Activated CD4-positive, alpha-beta T cell treated with anti-CD3 and anti-CD28 coated beads, Interleukin-2, amount 10 ng/mL, durations not matched to agents 7 days and 5 days (primary cell): ENCODE measurements at regions not wholly inside any gene's neighbourhood (a gene's known extent, or its start where the extent isn't known, plus 50 kb on each side); places are given as distances from the start of the nearest gene placed in this dataset.
"Not testable (repeated sequence)": the region's sequence is repeated elsewhere in the genome, so short reads cannot be mapped to it uniquely, and the experiment has no call there.

Source experiments
- CTCF ChIA-PET: fragments of 350-600 bp; sonication (Branson Sonifier 250); formaldehyde crosslinking; loops from one replicate; lab custom pipeline; 2021; ENCODE audit warnings: antibody characterized with exemption; lab: Charles Lee
- POLR2A ChIA-PET: fragments of 350-600 bp; sonication (Branson Sonifier 250); formaldehyde crosslinking; loops from one replicate; lab custom pipeline; 2021; ENCODE audit warnings: antibody characterized with exemption; lab: Charles Lee
- DNase-seq: peaks from one replicate; pipeline ENCODE4 v3.0.0-alpha.2; 2020
- H3K27ac Mint-ChIP-seq: one replicate; pipeline ENCODE4 v1.8.0; 2021; ENCODE audit warnings: mild to moderate bottlenecking, moderate library complexity, mixed read lengths
- H3K27me3 Mint-ChIP-seq: one replicate; pipeline ENCODE4 v1.8.0; 2021; ENCODE audit warnings: mixed read lengths
- H3K36me3 Mint-ChIP-seq: one replicate; pipeline ENCODE4 v1.8.0; 2021; ENCODE audit warnings: low read depth, mixed read lengths
- H3K4me1 Mint-ChIP-seq: one replicate; pipeline ENCODE4 v1.8.0; 2021; ENCODE audit warnings: mixed read lengths
- H3K4me3 Mint-ChIP-seq: one replicate; pipeline ENCODE4 v1.8.0; 2021; ENCODE audit warnings: mild to moderate bottlenecking, moderate library complexity, mixed read lengths
- H3K9me3 Mint-ChIP-seq: one replicate; pipeline ENCODE4 v1.8.0; 2021; ENCODE audit warnings: mixed read lengths

- Mint-ChIP-seq H3K27ac (no peak overlapping the region), H3K4me3 (no peak overlapping the region)
Observed at GRCh38 chrX:106220177-106220576, 52.1 kb downstream of the PWWP3B start.

GRCh38 chrX:106243376-106243775 is 75.3 kb downstream of the PWWP3B start:
- ChIA-PET CTCF (no interaction called here), POLR2A (no interaction called here)
- Mint-ChIP-seq H3K4me3 (no peak overlapping the region), H3K36me3 (no peaks in the 10 kb centered on the region), H3K9me3 (no peaks in the 10 kb centered on the region), H3K4me1 (no peaks in the 10 kb centered on the region), H3K27me3 (no peaks in the 10 kb centered on the region), H3K27ac (no peak overlapping the region)
- DNase-seq: no peak

More at GRCh38 chrX:106220177-106220576, 52.1 kb downstream of the PWWP3B start:
- H3K4me1 Mint-ChIP-seq: no peaks in the 10 kb centered on the region
- H3K27me3 Mint-ChIP-seq: no peaks in the 10 kb centered on the region
- no peaks in the 10 kb centered on the region for H3K9me3 Mint-ChIP-seq
- POLR2A ChIA-PET: no interaction called here
- DNase-seq: no peak
- H3K36me3 Mint-ChIP-seq: no peaks in the 10 kb centered on the region
- CTCF ChIA-PET: no interaction called here

- no peaks in the 10 kb centered on the region for H3K27me3 Mint-ChIP-seq
- H3K4me1 Mint-ChIP-seq: no peaks in the 10 kb centered on the region
- H3K9me3 Mint-ChIP-seq: no peaks in the 10 kb centered on the region
- DNase-seq: no peak
- ChIA-PET CTCF (no interaction called here), POLR2A (no interaction called here)
- H3K4me3 Mint-ChIP-seq: no peak overlapping the region
- H3K27ac Mint-ChIP-seq: no peak overlapping the region
- no peaks in the 10 kb centered on the region for H3K36me3 Mint-ChIP-seq
Observed at GRCh38 chrX:106246511-106246910, 78.4 kb downstream of the PWWP3B start.

- Mint-ChIP-seq H3K4me3 (no peak overlapping the region), H3K9me3 (no peaks in the 10 kb centered on the region), H3K36me3 (no peaks in the 10 kb centered on the region), H3K27ac (no peak overlapping the region), H3K4me1 (no peaks in the 10 kb centered on the region), H3K27me3 (no peaks in the 10 kb centered on the region)
- DNase-seq: no peak
- POLR2A ChIA-PET: no interaction called here
- CTCF ChIA-PET: no interaction called here
Observed at GRCh38 chrX:106247162-106247561, 79.1 kb downstream of the PWWP3B start.

- ChIA-PET POLR2A (no interaction called here), CTCF (no interaction called here)
- H3K27ac Mint-ChIP-seq: no peak overlapping the region
- H3K4me1 Mint-ChIP-seq: no peaks in the 10 kb centered on the region
- no peak for DNase-seq
- no peaks in the 10 kb centered on the region for H3K9me3 Mint-ChIP-seq
- no peak overlapping the region for H3K4me3 Mint-ChIP-seq
- H3K36me3 Mint-ChIP-seq: no peaks in the 10 kb centered on the region
- H3K27me3 Mint-ChIP-seq: no peaks in the 10 kb centered on the region
Observed at GRCh38 chrX:106249706-106250379, 81.7 kb downstream of the PWWP3B start.

- POLR2A ChIA-PET: no interaction called here
- no peaks in the 10 kb centered on the region for H3K4me1 Mint-ChIP-seq
- CTCF ChIA-PET: interaction anchor here (0.6 kb wide), 1 partner anchor 1087 kb away, joined by 4 read pairs; no protein-coding TSS in a partner anchor
Observed at GRCh38 chrX:106263817-106264216, 95.7 kb downstream of the PWWP3B start.

GRCh38 chrX:106273947-106274587 is 106.0 kb downstream of the PWWP3B start:
- H3K36me3 Mint-ChIP-seq, H3K4me1 Mint-ChIP-seq, H3K4me3 Mint-ChIP-seq, H3K27ac Mint-ChIP-seq, CTCF ChIA-PET, POLR2A ChIA-PET, H3K9me3 Mint-ChIP-seq, DNase-seq, H3K27me3 Mint-ChIP-seq: not testable (repeated sequence)

More at GRCh38 chrX:106263817-106264216, 95.7 kb downstream of the PWWP3B start:
- H3K36me3 Mint-ChIP-seq: no peaks in the 10 kb centered on the region
- no peak for DNase-seq
- H3K9me3 Mint-ChIP-seq: no peaks in the 10 kb centered on the region
- no peaks in the 10 kb centered on the region for H3K27me3 Mint-ChIP-seq
- no peak overlapping the region for H3K4me3 Mint-ChIP-seq
- H3K27ac Mint-ChIP-seq: no peak overlapping the region

GRCh38 chrX:106275172-106275571 is 107.1 kb downstream of the PWWP3B start:
- H3K36me3 Mint-ChIP-seq, H3K27me3 Mint-ChIP-seq, H3K27ac Mint-ChIP-seq, H3K4me3 Mint-ChIP-seq, CTCF ChIA-PET, H3K9me3 Mint-ChIP-seq, DNase-seq, POLR2A ChIA-PET, H3K4me1 Mint-ChIP-seq: not testable (repeated sequence)

- Mint-ChIP-seq H3K4me1 (no peaks in the 10 kb centered on the region), H3K9me3 (no peaks in the 10 kb centered on the region), H3K36me3 (no peaks in the 10 kb centered on the region), H3K27me3 (no peaks in the 10 kb centered on the region), H3K4me3 (no peak overlapping the region), H3K27ac (no peak overlapping the region)
- ChIA-PET POLR2A (no interaction called here), CTCF (no interaction called here)
- DNase-seq: no peak
Observed at GRCh38 chrX:106278951-106279350, 110.8 kb downstream of the PWWP3B start.

- H3K4me1 Mint-ChIP-seq: no peaks in the 10 kb centered on the region
- ChIA-PET POLR2A (no interaction called here), CTCF (no interaction called here)
- no peak for DNase-seq
- no peak overlapping the region for H3K27ac Mint-ChIP-seq
- no peaks in the 10 kb centered on the region for H3K9me3 Mint-ChIP-seq
- no peak overlapping the region for H3K4me3 Mint-ChIP-seq
- H3K27me3 Mint-ChIP-seq: no peaks in the 10 kb centered on the region
- no peaks in the 10 kb centered on the region for H3K36me3 Mint-ChIP-seq
Observed at GRCh38 chrX:106281383-106281782, 113.3 kb downstream of the PWWP3B start.

- DNase-seq: no peak
- H3K27me3 Mint-ChIP-seq: no peaks in the 10 kb centered on the region
- ChIA-PET POLR2A (no interaction called here), CTCF (no interaction called here)
- H3K4me1 Mint-ChIP-seq: no peaks in the 10 kb centered on the region
- H3K27ac Mint-ChIP-seq: no peak overlapping the region
- H3K9me3 Mint-ChIP-seq: no peaks in the 10 kb centered on the region
- H3K4me3 Mint-ChIP-seq: no peak overlapping the region
- H3K36me3 Mint-ChIP-seq: no peaks in the 10 kb centered on the region
Observed at GRCh38 chrX:106283841-106284240, 115.7 kb downstream of the PWWP3B start.

GRCh38 chrX:106284431-106285025 is 116.4 kb downstream of the PWWP3B start:
- Mint-ChIP-seq H3K27ac (no peak overlapping the region), H3K4me3 (no peak overlapping the region), H3K4me1 (no peaks in the 10 kb centered on the region), H3K9me3 (no peaks in the 10 kb centered on the region), H3K36me3 (no peaks in the 10 kb centered on the region), H3K27me3 (no peaks in the 10 kb centered on the region)
- ChIA-PET POLR2A (no interaction called here), CTCF (no interaction called here)
- DNase-seq: no peak

GRCh38 chrX:106286053-106286650 is 118.0 kb downstream of the PWWP3B start:
- ChIA-PET POLR2A (no interaction called here), CTCF (no interaction called here)

More at GRCh38 chrX:106286053-106286650, 118.0 kb downstream of the PWWP3B start:
- Mint-ChIP-seq H3K27me3 (no peaks in the 10 kb centered on the region), H3K4me1 (no peaks in the 10 kb centered on the region), H3K27ac (no peak overlapping the region), H3K36me3 (no peaks in the 10 kb centered on the region), H3K4me3 (no peak overlapping the region), H3K9me3 (no peaks in the 10 kb centered on the region)
- no peak for DNase-seq
